LNCaP clone FGC (cell line): ENCODE measurements at regions not wholly inside any gene's neighbourhood (a gene's known extent, or its start where the extent isn't known, plus 50 kb on each side); places are given as distances from the start of the nearest gene placed in this dataset.

Experiments used
- DNase-seq: peaks from one replicate; pipeline ENCODE4 v3.0.0-alpha.2; 2011; ENCODE audit warnings: low read depth
- H3K4me3 ChIP-seq: 2 replicates; pipeline ENCODE4 v1.5.1; 2011; ENCODE audit warnings: mild to moderate bottlenecking, low read depth, low read length, control low read depth
- CTCF ChIP-seq: IDR thresholded peaks from 2 replicates; pipeline ENCODE4 v1.5.1; 2012; ENCODE audit warnings: mild to moderate bottlenecking; ENCODE audit not compliant: control insufficient read depth, insufficient read depth; ENCODE audit errors: extremely low read depth

- no peak overlapping the region for H3K4me3 ChIP-seq
- no peak for DNase-seq
- no peak for TF ChIP-seq CTCF
Observed at GRCh38 chr7:7098280-7098818, 84.0 kb upstream of the C1GALT1 start.

GRCh38 chr7:7099584-7100014 is 82.7 kb upstream of the C1GALT1 start:
- H3K4me3 ChIP-seq: no peak overlapping the region
- TF ChIP-seq CTCF: no peak
- DNase-seq: peak; percentile 99

GRCh38 chr7:7100432-7100849 is 81.9 kb upstream of the C1GALT1 start:
- TF ChIP-seq CTCF: no peak
- no peak for DNase-seq
- no peak overlapping the region for H3K4me3 ChIP-seq

- peak overlapping the region; percentile 7; the same call in 1 of the 2 replicates for H3K4me3 ChIP-seq
- TF ChIP-seq CTCF: no peak
- DNase-seq: no peak
Observed at GRCh38 chr7:7102906-7103305, 79.4 kb upstream of the C1GALT1 start.

GRCh38 chr7:7103343-7104313 is 78.7 kb upstream of the C1GALT1 start:
- peak; percentile 57 for TF ChIP-seq CTCF
- H3K4me3 ChIP-seq: peak overlapping the region; percentile 7; the same call in 1 of the 2 replicates
- DNase-seq: peak; percentile 73

GRCh38 chr7:7104314-7104698 is 78.0 kb upstream of the C1GALT1 start:
- no peak for TF ChIP-seq CTCF
- DNase-seq: no peak
- no peak overlapping the region for H3K4me3 ChIP-seq
